GM12878 (cell line): ENCODE measurements at regions not wholly inside any gene's neighbourhood (a gene's known extent, or its start where the extent isn't known, plus 50 kb on each side); places are given as distances from the start of the nearest gene placed in this dataset.

Experiments
- ATAC-seq: fragments of 200-7000 bp; cut with Tn5 transposase; 3 replicates; pipeline ENCODE4 v1.9.1; 2020; ENCODE audit warnings: mild to moderate bottlenecking, moderate library complexity
- BruUV-seq: library from RNA; stranded (reverse); fragments of 400-500 nt; replicated peaks from 2 replicates; lab custom pipeline; 2021; lab: Mats Ljungman, UMichigan
- CTCF ChIA-PET: fragments of 300-600 bp; sonication (Branson Sonifier 250); formaldehyde crosslinking; extraction: SDS; loops from one replicate; lab custom pipeline; 2021; ENCODE audit warnings: inconsistent platforms; lab: Yijun Ruan, JAX
- POLR2A ChIA-PET: fragments of 350-600 bp; formaldehyde crosslinking; extraction: SDS; loops from one replicate; lab custom pipeline; 2021; ENCODE audit warnings: inconsistent platforms; lab: Charles Lee
- RAD21 ChIA-PET: fragments of 300-600 bp; sonication (Branson Sonifier 250); formaldehyde crosslinking; loops from one replicate; lab custom pipeline; 2023; ENCODE audit warnings: antibody characterized with exemption; ENCODE audit not compliant: unreplicated experiment; lab: Charles Lee
- SMC1A ChIA-PET: fragments of 300-600 bp; sonication (Branson Sonifier 250); formaldehyde crosslinking; loops from one replicate; lab custom pipeline; 2023; ENCODE audit not compliant: unreplicated experiment, uncharacterized antibody; lab: Charles Lee
- DNase-seq: peaks from one replicate; pipeline ENCODE4 v3.0.0-alpha.2; 2011; ENCODE audit warnings: low read depth, low spot score
- FAIRE-seq: peaks from 3 replicates; lab custom pipeline; 2011; peaks lifted over from hg19 to GRCh38; lab: Jason Lieb, UNC
- H2AFZ ChIP-seq: 2 replicates; pipeline ENCODE4 v1.6.0; 2011; ENCODE audit warnings: low read depth, low read length, control low read depth; ENCODE audit not compliant: control insufficient read depth
- H3K27ac ChIP-seq: 2 replicates; pipeline ENCODE4 v1.5.1; 2011; ENCODE audit warnings: control low read depth; ENCODE audit not compliant: control insufficient read depth, insufficient read depth
- H3K27me3 ChIP-seq, 2 experiments: replicated peaks in 1 of 2; 2 replicates each; pipeline versions ENCODE4 v1.6.0 to v1.6.1; 2011; ENCODE audit warnings: low read length in 1 of 2; ENCODE audit not compliant: control insufficient read depth in 2 of 2, insufficient read depth in 2 of 2
- H3K36me3 ChIP-seq, 2 experiments: 2 replicates each; pipeline ENCODE4 v1.5.1; 2011; ENCODE audit warnings: low read length in 1 of 2; ENCODE audit not compliant: control insufficient read depth in 2 of 2, insufficient read depth in 2 of 2
- H3K4me1 ChIP-seq: 2 replicates; pipeline ENCODE4 v1.6.1; 2011; ENCODE audit warnings: mild to moderate bottlenecking, low read length, moderate library complexity, mixed read lengths; ENCODE audit not compliant: control insufficient read depth, insufficient read depth
- H3K4me2 ChIP-seq: 2 replicates; pipeline ENCODE4 v1.6.0; 2011; ENCODE audit warnings: control low read depth; ENCODE audit not compliant: control insufficient read depth, insufficient read depth
- H3K4me3 ChIP-seq: fragments of 200-600 bp; sonication (generic); 2 replicates; pipeline ENCODE4 v1.5.1; 2016
- H3K79me2 ChIP-seq: 2 replicates; pipeline ENCODE4 v1.6.0; 2011; ENCODE audit warnings: low read length; ENCODE audit not compliant: control insufficient read depth, insufficient read depth
- H3K9ac ChIP-seq: 2 replicates; pipeline ENCODE4 v1.8.0; 2011; ENCODE audit warnings: low read length, control low read depth, mixed read lengths; ENCODE audit not compliant: control insufficient read depth, insufficient read depth
- H3K9me3 ChIP-seq: replicated peaks from 3 replicates; pipeline ENCODE4 v1.5.1; 2011; ENCODE audit warnings: mild to moderate bottlenecking, low read length; ENCODE audit not compliant: control insufficient read depth, insufficient read depth
- H4K20me1 ChIP-seq: 2 replicates; pipeline ENCODE4 v1.6.0; 2011; ENCODE audit not compliant: control insufficient read depth, insufficient read depth
- BMI1 ChIP-seq: fragments of 450-650 bp; IDR thresholded peaks from 2 replicates; pipeline ENCODE4 v1.6.1; 2016; ENCODE audit warnings: mild to moderate bottlenecking, moderate library complexity, borderline replicate concordance
- BRCA1 ChIP-seq: IDR thresholded peaks from 2 replicates; pipeline ENCODE4 v1.6.1; 2011; ENCODE audit warnings: low read depth, low read length, improper control_type of control experiment
- CHD2 ChIP-seq: IDR thresholded peaks from 2 replicates; pipeline ENCODE4 v1.6.1; 2011; ENCODE audit warnings: low read depth, low read length, improper control_type of control experiment, borderline replicate concordance
- HDAC6 ChIP-seq: fragments of 200-600 bp; sonication (generic); IDR thresholded peaks from one replicate; pipeline ENCODE4 v1.8.0; 2017; ENCODE audit warnings: antibody characterized with exemption; ENCODE audit not compliant: unreplicated experiment
- KAT2A ChIP-seq: conservative IDR thresholded peaks from 2 replicates; pipeline ENCODE4 v1.6.1; 2011; ENCODE audit warnings: low read depth, low read length; ENCODE audit not compliant: control insufficient read depth
- NBN ChIP-seq: fragments of 450-650 bp; IDR thresholded peaks from 2 replicates; pipeline ENCODE4 v1.6.1; 2016
- NR2F1 ChIP-seq: fragments of 450-650 bp; conservative IDR thresholded peaks from 2 replicates; pipeline ENCODE4 v1.6.1; 2017; ENCODE audit warnings: mild to moderate bottlenecking
- SIX5 ChIP-seq: IDR thresholded peaks from 2 replicates; pipeline ENCODE4 v1.6.1; 2011; ENCODE audit warnings: mild to moderate bottlenecking, low read depth, low read length, moderate library complexity; ENCODE audit not compliant: severe bottlenecking
- SPI1 ChIP-seq: IDR thresholded peaks from 2 replicates; pipeline ENCODE4 v1.6.1; 2011; ENCODE audit warnings: low read depth, mild to moderate bottlenecking, low read length, moderate library complexity, borderline replicate concordance; ENCODE audit not compliant: insufficient read depth
- TCF3 ChIP-seq: IDR thresholded peaks from 2 replicates; pipeline ENCODE4 v1.6.1; 2012; ENCODE audit warnings: low read depth, mild to moderate bottlenecking, low read length, borderline replicate concordance; ENCODE audit not compliant: insufficient read depth
- YBX1 ChIP-seq: fragments of 450-650 bp; IDR thresholded peaks from 2 replicates; pipeline ENCODE4 v1.6.1; 2016; ENCODE audit warnings: antibody characterized with exemption
- ZBED1 ChIP-seq: IDR thresholded peaks from 2 replicates; pipeline ENCODE4 v1.6.1; 2016; ENCODE audit warnings: borderline replicate concordance
- ZZZ3 ChIP-seq: IDR thresholded peaks from 2 replicates; pipeline ENCODE4 v1.6.1; 2011; ENCODE audit warnings: low read depth; ENCODE audit not compliant: control insufficient read depth, insufficient read length
- WGBS: methylation state at CpG from one replicate; pipeline ENCODE4 v1.1.6; 2016; ENCODE audit warnings: low lambda C conversion rate; ENCODE audit not compliant: insufficient replicate concordance, insufficient coverage; ENCODE audit errors: missing lambda C conversion rate; 5-methylcytosine and 5-hydroxymethylcytosine counted together
- in situ Hi-C: fragments of 300-500 bp; cut with MboI; formaldehyde crosslinking; loops from 9 replicates; pipeline ENCODE4 v1.14.3; 2018; ENCODE audit warnings: mixed read lengths
- intact Hi-C: fragments of 100-400 bp; cut with micrococcal nuclease; formaldehyde crosslinking; loops from one replicate; pipeline ENCODE4 v1.14.2; 2022; ENCODE audit not compliant: unreplicated experiment
- TF ChIP-seq, protein P1 (sequence below): fragments of 450-650 bp; IDR thresholded peaks from 2 replicates; pipeline ENCODE4 v1.6.1; 2016; ENCODE audit warnings: mild to moderate bottlenecking, moderate library complexity, borderline replicate concordance
- TF ChIP-seq, protein P2 (sequence below): fragments of 150-350 bp; IDR thresholded peaks from 2 replicates; pipeline ENCODE4 v1.6.1; 2016; ENCODE audit warnings: low read depth, low read length

DNA sequence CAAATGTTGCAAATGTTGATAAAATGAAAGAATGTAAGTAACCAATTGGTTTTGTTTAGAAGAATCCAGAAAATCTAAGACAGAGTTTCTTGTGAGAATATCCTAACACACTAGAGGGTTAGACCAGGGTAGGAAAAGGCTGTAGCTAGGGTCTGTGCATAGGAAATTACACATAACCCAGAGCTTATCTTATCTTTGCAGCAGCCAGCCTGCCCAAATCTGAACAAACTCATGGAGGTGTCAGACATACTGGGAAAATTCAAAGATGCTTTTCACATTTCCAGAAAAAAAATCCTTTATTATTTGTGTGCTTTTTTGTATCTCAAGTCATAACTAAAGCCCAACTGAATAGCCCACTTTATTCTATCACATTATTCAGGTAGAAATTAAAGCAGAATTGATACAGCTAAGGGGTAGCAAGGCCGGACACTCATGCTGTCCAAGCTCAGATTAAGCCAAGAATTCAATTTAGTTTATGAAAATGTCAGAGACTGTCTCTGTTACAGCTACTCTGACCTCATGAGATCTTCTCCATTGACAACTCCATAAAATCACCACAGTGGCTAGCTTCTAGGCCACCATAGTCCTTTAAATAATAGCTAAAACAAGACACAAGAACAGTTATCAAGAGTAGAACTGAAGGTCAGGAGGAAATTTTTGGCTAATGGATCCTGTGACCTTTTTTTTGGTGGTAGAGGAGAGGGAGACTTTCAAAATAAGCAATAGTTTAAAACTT is 169.6 kb upstream of the RASSF8 start:
- Histone ChIP-seq H3K36me3 (no peaks in the 10 kb centered on the region), H3K79me2 (no peaks in the 10 kb centered on the region), H3K9ac (no peak overlapping the region), H4K20me1 (no peaks in the 10 kb centered on the region), H3K4me2 (no peak overlapping the region), H2AFZ (no peak overlapping the region), H3K9me3 (no peaks in the 10 kb centered on the region), H3K4me1 (no peaks in the 10 kb centered on the region), H3K27me3 (no peaks in the 10 kb centered on the region), H3K4me3 (no peak overlapping the region), H3K27ac (no peak overlapping the region)
- intact Hi-C loops (no loop called here), in situ Hi-C loops (no loop called here)
- ChIA-PET SMC1A (no interaction called here), RAD21 (no interaction called here), POLR2A (no interaction called here), CTCF (no interaction called here)
- no peak for FAIRE-seq
- no peak for DNase-seq
- ATAC-seq, result no peak
- no TSS peak for BruUV-seq
- 4% methylated on average over 1 of the region's 1 CpG for WGBS
- no peak for TF ChIP-seq TCF3
- TF ChIP-seq, protein P1, sequence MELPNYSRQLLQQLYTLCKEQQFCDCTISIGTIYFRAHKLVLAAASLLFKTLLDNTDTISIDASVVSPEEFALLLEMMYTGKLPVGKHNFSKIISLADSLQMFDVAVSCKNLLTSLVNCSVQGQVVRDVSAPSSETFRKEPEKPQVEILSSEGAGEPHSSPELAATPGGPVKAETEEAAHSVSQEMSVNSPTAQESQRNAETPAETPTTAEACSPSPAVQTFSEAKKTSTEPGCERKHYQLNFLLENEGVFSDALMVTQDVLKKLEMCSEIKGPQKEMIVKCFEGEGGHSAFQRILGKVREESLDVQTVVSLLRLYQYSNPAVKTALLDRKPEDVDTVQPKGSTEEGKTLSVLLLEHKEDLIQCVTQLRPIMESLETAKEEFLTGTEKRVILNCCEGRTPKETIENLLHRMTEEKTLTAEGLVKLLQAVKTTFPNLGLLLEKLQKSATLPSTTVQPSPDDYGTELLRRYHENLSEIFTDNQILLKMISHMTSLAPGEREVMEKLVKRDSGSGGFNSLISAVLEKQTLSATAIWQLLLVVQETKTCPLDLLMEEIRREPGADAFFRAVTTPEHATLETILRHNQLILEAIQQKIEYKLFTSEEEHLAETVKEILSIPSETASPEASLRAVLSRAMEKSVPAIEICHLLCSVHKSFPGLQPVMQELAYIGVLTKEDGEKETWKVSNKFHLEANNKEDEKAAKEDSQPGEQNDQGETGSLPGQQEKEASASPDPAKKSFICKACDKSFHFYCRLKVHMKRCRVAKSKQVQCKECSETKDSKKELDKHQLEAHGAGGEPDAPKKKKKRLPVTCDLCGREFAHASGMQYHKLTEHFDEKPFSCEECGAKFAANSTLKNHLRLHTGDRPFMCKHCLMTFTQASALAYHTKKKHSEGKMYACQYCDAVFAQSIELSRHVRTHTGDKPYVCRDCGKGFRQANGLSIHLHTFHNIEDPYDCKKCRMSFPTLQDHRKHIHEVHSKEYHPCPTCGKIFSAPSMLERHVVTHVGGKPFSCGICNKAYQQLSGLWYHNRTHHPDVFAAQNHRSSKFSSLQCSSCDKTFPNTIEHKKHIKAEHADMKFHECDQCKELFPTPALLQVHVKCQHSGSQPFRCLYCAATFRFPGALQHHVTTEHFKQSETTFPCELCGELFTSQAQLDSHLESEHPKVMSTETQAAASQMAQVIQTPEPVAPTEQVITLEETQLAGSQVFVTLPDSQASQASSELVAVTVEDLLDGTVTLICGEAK, result no peak
- no peak for TF ChIP-seq SIX5
- no peak for TF ChIP-seq KAT2A
- TF ChIP-seq CHD2, result no peak
- TF ChIP-seq ZZZ3, result no peak
- no peak for TF ChIP-seq ZBED1
- no peak for TF ChIP-seq SPI1
- no peak for TF ChIP-seq HDAC6
- TF ChIP-seq, protein P2, sequence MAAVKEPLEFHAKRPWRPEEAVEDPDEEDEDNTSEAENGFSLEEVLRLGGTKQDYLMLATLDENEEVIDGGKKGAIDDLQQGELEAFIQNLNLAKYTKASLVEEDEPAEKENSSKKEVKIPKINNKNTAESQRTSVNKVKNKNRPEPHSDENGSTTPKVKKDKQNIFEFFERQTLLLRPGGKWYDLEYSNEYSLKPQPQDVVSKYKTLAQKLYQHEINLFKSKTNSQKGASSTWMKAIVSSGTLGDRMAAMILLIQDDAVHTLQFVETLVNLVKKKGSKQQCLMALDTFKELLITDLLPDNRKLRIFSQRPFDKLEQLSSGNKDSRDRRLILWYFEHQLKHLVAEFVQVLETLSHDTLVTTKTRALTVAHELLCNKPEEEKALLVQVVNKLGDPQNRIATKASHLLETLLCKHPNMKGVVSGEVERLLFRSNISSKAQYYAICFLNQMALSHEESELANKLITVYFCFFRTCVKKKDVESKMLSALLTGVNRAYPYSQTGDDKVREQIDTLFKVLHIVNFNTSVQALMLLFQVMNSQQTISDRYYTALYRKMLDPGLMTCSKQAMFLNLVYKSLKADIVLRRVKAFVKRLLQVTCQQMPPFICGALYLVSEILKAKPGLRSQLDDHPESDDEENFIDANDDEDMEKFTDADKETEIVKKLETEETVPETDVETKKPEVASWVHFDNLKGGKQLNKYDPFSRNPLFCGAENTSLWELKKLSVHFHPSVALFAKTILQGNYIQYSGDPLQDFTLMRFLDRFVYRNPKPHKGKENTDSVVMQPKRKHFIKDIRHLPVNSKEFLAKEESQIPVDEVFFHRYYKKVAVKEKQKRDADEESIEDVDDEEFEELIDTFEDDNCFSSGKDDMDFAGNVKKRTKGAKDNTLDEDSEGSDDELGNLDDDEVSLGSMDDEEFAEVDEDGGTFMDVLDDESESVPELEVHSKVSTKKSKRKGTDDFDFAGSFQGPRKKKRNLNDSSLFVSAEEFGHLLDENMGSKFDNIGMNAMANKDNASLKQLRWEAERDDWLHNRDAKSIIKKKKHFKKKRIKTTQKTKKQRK, result no peak
- TF ChIP-seq NBN, result no peak
- no peak for TF ChIP-seq NR2F1
- TF ChIP-seq YBX1, result no peak
- no peak for TF ChIP-seq BMI1
- no peak for TF ChIP-seq BRCA1
